Endothelial cell of umbilical vein (primary cell): ENCODE measurements at regions not wholly inside any gene's neighbourhood (a gene's known extent, or its start where the extent isn't known, plus 50 kb on each side); places are given as distances from the start of the nearest gene placed in this dataset.

Experiments
- BruUV-seq: library from RNA; stranded (reverse); fragments of 400-500 nt; replicated peaks from 2 replicates; lab custom pipeline; 2021; lab: Mats Ljungman, UMichigan
- CTCF ChIA-PET: fragments of 300-600, 350-600 bp; sonication (Branson Sonifier 250); formaldehyde crosslinking; loops from one replicate; lab custom pipeline; 2021; ENCODE audit warnings: antibody characterized with exemption, inconsistent platforms; lab: Charles Lee
- POLR2A ChIA-PET: fragments of 300-600, 350-600 bp; sonication (Branson Sonifier 250); formaldehyde crosslinking; loops from one replicate; lab custom pipeline; 2021; ENCODE audit warnings: antibody characterized with exemption, inconsistent platforms; lab: Charles Lee
- DNase-seq: peaks from one replicate; pipeline ENCODE4 v3.0.0-alpha.2; 2011; ENCODE audit warnings: low read depth, low spot score
- FAIRE-seq: peaks from 2 replicates; lab custom pipeline; 2011; peaks lifted over from hg19 to GRCh38; lab: Jason Lieb, UNC
- H2AFZ ChIP-seq: 2 replicates; pipeline ENCODE4 v1.6.0; 2012; ENCODE audit warnings: low read depth, low read length, control low read depth, inconsistent platforms
- H3K27ac ChIP-seq: 2 replicates; pipeline ENCODE4 v1.5.1; 2011; ENCODE audit warnings: low read depth, mild to moderate bottlenecking, control low read depth, low read length, moderate library complexity; ENCODE audit not compliant: insufficient read depth
- H3K27me3 ChIP-seq, 2 experiments: 2 replicates each; pipeline versions ENCODE4 v1.6.0 to v1.6.1; 2011; ENCODE audit warnings: low read length in 2 of 2, mixed read lengths in 1 of 2; ENCODE audit not compliant: control insufficient read depth in 2 of 2, insufficient read depth in 2 of 2
- H3K36me3 ChIP-seq, 2 experiments: 2 replicates in 1 of 2; 3 replicates in 1 of 2; pipeline ENCODE4 v1.5.1; 2011; ENCODE audit warnings: low read length in 2 of 2, mild to moderate bottlenecking in 1 of 2, moderate library complexity in 1 of 2; ENCODE audit not compliant: control insufficient read depth in 2 of 2, insufficient read depth in 2 of 2; ENCODE audit errors: extremely low read depth in 1 of 2
- H3K4me1 ChIP-seq: 3 replicates; pipeline ENCODE4 v1.5.1; 2011; ENCODE audit warnings: mild to moderate bottlenecking, low read length; ENCODE audit not compliant: control insufficient read depth, insufficient read depth; ENCODE audit errors: extremely low read depth
- H3K4me2 ChIP-seq: 2 replicates; pipeline ENCODE4 v1.6.1; 2011; ENCODE audit warnings: low read length, control low read depth, mixed read lengths; ENCODE audit not compliant: insufficient read depth
- H3K4me3 ChIP-seq, 3 experiments: fragments of 200-600 bp in 1 of 3; sonication (generic), shearing (Covaris generic) in 1 of 3; replicated peaks in 1 of 3; 2 replicates each; pipeline ENCODE4 v1.5.1; 2011 to 2016; ENCODE audit warnings: control low read depth in 3 of 3, low read length in 3 of 3, mild to moderate bottlenecking in 2 of 3, inconsistent platforms in 1 of 3, low read depth in 1 of 3, moderate library complexity in 1 of 3; ENCODE audit not compliant: insufficient read depth in 1 of 3
- H3K79me2 ChIP-seq: 2 replicates; pipeline ENCODE4 v1.6.0; 2012; ENCODE audit warnings: low read length, inconsistent platforms; ENCODE audit not compliant: control insufficient read depth, insufficient read depth
- H3K9ac ChIP-seq: replicated peaks from 2 replicates; pipeline ENCODE3; 2011; ENCODE audit warnings: low read length, control low read depth; ENCODE audit not compliant: insufficient read depth; ENCODE audit errors: extremely low read depth
- H3K9me1 ChIP-seq: replicated peaks from 3 replicates; pipeline ENCODE4 v1.6.0; 2011; ENCODE audit warnings: mild to moderate bottlenecking, low read length; ENCODE audit not compliant: control insufficient read depth, insufficient read depth; ENCODE audit errors: extremely low read depth
- H3K9me3 ChIP-seq: replicated peaks from 2 replicates; pipeline ENCODE4 v1.5.1; 2012; ENCODE audit warnings: low read length, inconsistent platforms; ENCODE audit not compliant: control insufficient read depth, insufficient read depth
- H4K20me1 ChIP-seq: replicated peaks from 2 replicates; pipeline ENCODE3; 2011; ENCODE audit warnings: mild to moderate bottlenecking, low read length; ENCODE audit not compliant: control insufficient read depth, insufficient read depth; ENCODE audit errors: extremely low read depth
- EZH2 ChIP-seq: IDR thresholded peaks from 2 replicates; pipeline ENCODE4 v1.6.1; 2012; ENCODE audit warnings: borderline replicate concordance, low read depth, mild to moderate bottlenecking, moderate library complexity, low read length, inconsistent platforms; ENCODE audit not compliant: severe bottlenecking
- FOS ChIP-seq: IDR thresholded peaks from 2 replicates; pipeline ENCODE4 v1.6.1; 2011; ENCODE audit warnings: mild to moderate bottlenecking, low read length, moderate library complexity, borderline replicate concordance; ENCODE audit not compliant: insufficient read depth
- GATA2 ChIP-seq: IDR thresholded peaks from 2 replicates; pipeline ENCODE4 v1.7.0; 2011; ENCODE audit warnings: low read depth, mild to moderate bottlenecking, moderate library complexity, mixed read lengths, low read length; ENCODE audit not compliant: insufficient read length, insufficient read depth
- JUN ChIP-seq: IDR thresholded peaks from 2 replicates; pipeline ENCODE4 v1.6.1; 2011; ENCODE audit warnings: borderline replicate concordance, low read depth; ENCODE audit not compliant: insufficient read length, insufficient read depth
- MYC ChIP-seq: IDR thresholded peaks from one replicate; pipeline ENCODE4 v1.6.1; 2011; ENCODE audit warnings: mild to moderate bottlenecking, low read depth, low read length
- POLR2A ChIP-seq: IDR thresholded peaks from 2 replicates; pipeline ENCODE4 v1.6.1; 2012; ENCODE audit warnings: low read depth, mild to moderate bottlenecking, control low read depth, low read length
- POLR2AphosphoS5 ChIP-seq: IDR thresholded peaks from 2 replicates; pipeline ENCODE4 v1.6.1; 2012; ENCODE audit warnings: low read depth, mild to moderate bottlenecking, control low read depth, low read length, moderate library complexity; ENCODE audit not compliant: insufficient read depth
- dilution Hi-C: fragments of 300-500 bp; cut with MboI; formaldehyde crosslinking; loops from one replicate; pipeline ENCODE4 v1.15.0; 2019; ENCODE audit warnings: low sequenced_read_pairs; ENCODE audit not compliant: extremely low pct_ligation_motif_present
- intact Hi-C: fragments of 100-400 bp; cut with micrococcal nuclease; formaldehyde crosslinking; loops from one replicate; pipeline ENCODE4 v1.10.0; 2022
- TF ChIP-seq, protein P1 (sequence below): IDR thresholded peaks from 2 replicates; pipeline ENCODE4 v1.6.1; 2011; ENCODE audit not compliant: insufficient read depth, insufficient read length
- TF ChIP-seq, protein P2 (sequence below), 2 donors: IDR thresholded peaks; 1 replicate in 1 of 2; 2 replicates in 1 of 2; pipeline ENCODE4 v1.5.1; 2011; ENCODE audit warnings: low read length in 2 of 2, mild to moderate bottlenecking in 2 of 2, moderate library complexity in 2 of 2, control low read depth in 1 of 2, inconsistent platforms in 1 of 2, low read depth in 1 of 2; ENCODE audit not compliant: insufficient read depth in 1 of 2; ENCODE audit errors: extremely low read depth in 1 of 2

DNA sequence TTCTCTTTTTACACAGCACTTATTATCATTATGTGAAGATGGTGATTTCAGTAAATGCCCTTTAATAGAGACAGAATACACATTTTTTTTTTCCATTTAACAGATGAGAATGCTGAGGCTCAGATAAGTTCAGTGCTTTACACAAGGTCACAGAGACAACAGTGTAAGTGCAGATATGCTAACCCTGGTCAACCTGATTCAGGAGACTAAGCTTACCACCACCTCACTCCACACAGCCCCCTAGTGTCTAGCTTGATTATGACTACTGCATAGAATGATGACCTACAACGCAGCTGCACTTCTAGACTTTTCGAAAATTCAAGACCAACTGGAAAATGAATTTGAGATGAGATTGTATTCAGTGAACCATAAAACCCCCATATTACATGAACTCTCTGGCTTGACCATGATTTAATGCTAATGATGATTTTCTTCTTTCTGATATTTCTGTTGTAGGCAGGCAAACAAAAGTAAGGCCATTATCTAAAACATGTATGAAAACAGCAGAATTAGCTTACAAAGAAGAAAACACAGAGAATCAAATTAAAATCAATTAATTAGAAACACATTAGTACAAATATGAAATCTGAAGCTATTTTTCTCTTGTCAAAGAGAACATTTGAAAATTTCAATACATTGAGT, 212.1 kb upstream of the PHACTR1 start:
- dilution Hi-C loops (no loop called here), intact Hi-C loops (loop anchor here (1.0 kb wide), 2 partner anchors 99 to 206 kb away; no protein-coding TSS in a partner anchor)
- Histone ChIP-seq H4K20me1 (no peaks in the 10 kb centered on the region), H3K27ac (no peak overlapping the region), H3K36me3 (no peaks in the 10 kb centered on the region), H3K27me3 (no peaks in the 10 kb centered on the region), H3K4me3 (no peak overlapping the region), H3K4me2 (no peak overlapping the region), H3K79me2 (no peaks in the 10 kb centered on the region), H2AFZ (no peak overlapping the region), H3K9ac (no peak overlapping the region), H3K9me3 (no peaks in the 10 kb centered on the region), H3K9me1 (no peaks in the 10 kb centered on the region), H3K4me1 (no peaks in the 10 kb centered on the region)
- DNase-seq (no peak), FAIRE-seq (peak; percentile 59)
- BruUV-seq = no TSS peak
- CTCF ChIA-PET = interaction anchor here (0.6 to 4.0 kb wide), 28 partner anchors 8 to 207 kb away, joined by 3 to 30 read pairs (median 4); no protein-coding TSS in a partner anchor
- TF ChIP-seq, protein P1, sequence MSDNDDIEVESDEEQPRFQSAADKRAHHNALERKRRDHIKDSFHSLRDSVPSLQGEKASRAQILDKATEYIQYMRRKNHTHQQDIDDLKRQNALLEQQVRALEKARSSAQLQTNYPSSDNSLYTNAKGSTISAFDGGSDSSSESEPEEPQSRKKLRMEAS = no peak
- TF ChIP-seq, protein P2, sequence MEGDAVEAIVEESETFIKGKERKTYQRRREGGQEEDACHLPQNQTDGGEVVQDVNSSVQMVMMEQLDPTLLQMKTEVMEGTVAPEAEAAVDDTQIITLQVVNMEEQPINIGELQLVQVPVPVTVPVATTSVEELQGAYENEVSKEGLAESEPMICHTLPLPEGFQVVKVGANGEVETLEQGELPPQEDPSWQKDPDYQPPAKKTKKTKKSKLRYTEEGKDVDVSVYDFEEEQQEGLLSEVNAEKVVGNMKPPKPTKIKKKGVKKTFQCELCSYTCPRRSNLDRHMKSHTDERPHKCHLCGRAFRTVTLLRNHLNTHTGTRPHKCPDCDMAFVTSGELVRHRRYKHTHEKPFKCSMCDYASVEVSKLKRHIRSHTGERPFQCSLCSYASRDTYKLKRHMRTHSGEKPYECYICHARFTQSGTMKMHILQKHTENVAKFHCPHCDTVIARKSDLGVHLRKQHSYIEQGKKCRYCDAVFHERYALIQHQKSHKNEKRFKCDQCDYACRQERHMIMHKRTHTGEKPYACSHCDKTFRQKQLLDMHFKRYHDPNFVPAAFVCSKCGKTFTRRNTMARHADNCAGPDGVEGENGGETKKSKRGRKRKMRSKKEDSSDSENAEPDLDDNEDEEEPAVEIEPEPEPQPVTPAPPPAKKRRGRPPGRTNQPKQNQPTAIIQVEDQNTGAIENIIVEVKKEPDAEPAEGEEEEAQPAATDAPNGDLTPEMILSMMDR (IDR thresholded peaks at IDR 0.05; ENCODE audit: extremely low read depth in 1 of 2, insufficient read depth in 1 of 2, low read depth in 1 of 2, low read length in 2 of 2) = peak; percentile 25 to 46
- POLR2A ChIA-PET = interaction anchor here (1.1 kb wide), 1 partner anchor 63 kb away, joined by 3 read pairs; no protein-coding TSS in a partner anchor

DNA sequence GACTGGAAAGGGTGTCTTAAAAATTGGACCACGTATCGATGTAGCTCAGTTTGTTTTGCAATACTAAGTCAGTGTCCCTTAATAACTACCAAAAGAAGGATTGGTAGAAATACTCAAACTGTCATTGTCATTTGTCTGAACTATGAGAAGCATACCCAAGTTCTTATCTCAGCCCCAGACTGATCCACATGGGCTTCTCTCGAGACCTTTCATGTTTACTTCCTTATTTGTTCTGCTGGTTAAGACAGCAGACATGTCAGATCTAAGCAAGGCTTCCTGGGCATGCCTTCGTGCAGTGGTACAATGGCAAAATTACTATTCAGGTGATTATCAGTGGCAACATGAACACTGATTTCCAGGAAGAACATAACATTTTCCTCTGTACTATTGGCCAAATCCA, 211.1 kb upstream of the PHACTR1 start:
- H3K9ac ChIP-seq = no peak overlapping the region
- FAIRE-seq (no peak), DNase-seq (no peak)
- no peaks in the 10 kb centered on the region for H3K27me3 ChIP-seq
- H3K9me1 ChIP-seq = no peaks in the 10 kb centered on the region
- no peak overlapping the region for H3K4me3 ChIP-seq
- H4K20me1 ChIP-seq = no peaks in the 10 kb centered on the region
- no peaks in the 10 kb centered on the region for H3K4me1 ChIP-seq
- no peaks in the 10 kb centered on the region for H3K36me3 ChIP-seq
- H2AFZ ChIP-seq = no peak overlapping the region
- no peak overlapping the region for H3K27ac ChIP-seq
- dilution Hi-C loops (no loop called here), intact Hi-C loops (no loop called here)
- ChIA-PET CTCF (interaction anchor here (4.0 kb wide), 1 partner anchor 22 kb away, joined by 30 read pairs; no protein-coding TSS in a partner anchor), POLR2A (no interaction called here)
- TF ChIP-seq JUN = no peak
- TF ChIP-seq MYC = no peak
- no peak for TF ChIP-seq GATA2
- TF ChIP-seq POLR2AphosphoS5 = no peak
- TF ChIP-seq, protein P1 = no peak
- no peak for TF ChIP-seq FOS
- TF ChIP-seq, protein P2 (IDR thresholded peaks at IDR 0.05; ENCODE audit: extremely low read depth in 1 of 2, insufficient read depth in 1 of 2, low read depth in 1 of 2, low read length in 2 of 2) = no peak
- TF ChIP-seq POLR2A = no peak
- TF ChIP-seq EZH2 = no peak
- no TSS peak for BruUV-seq
- no peaks in the 10 kb centered on the region for H3K79me2 ChIP-seq
- no peaks in the 10 kb centered on the region for H3K9me3 ChIP-seq
- H3K4me2 ChIP-seq = no peak overlapping the region
